Spleen (tissue), 11 donors: ENCODE measurements at regions not wholly inside any gene's neighbourhood (a gene's known extent, or its start where the extent isn't known, plus 50 kb on each side); places are given as distances from the start of the nearest gene placed in this dataset.

Experiments
- DNase-seq: peaks from one replicate; pipeline ENCODE4 v3.0.0-alpha.2; 2020
- H3K27ac ChIP-seq, 8 donors: fragments of 200-600 bp; sonication (generic) in 7 of 8; 1 replicate in 4 of 8; 2 replicates in 4 of 8; pipeline versions ENCODE4 v1.5.0 to v1.8.0; 2016 to 2021; ENCODE audit warnings: inconsistent platforms in 4 of 8, mild to moderate bottlenecking in 4 of 8, moderate library complexity in 1 of 8
- H3K27me3 ChIP-seq, 7 donors: fragments of 200-600 bp; sonication (generic) in 6 of 7; replicated peaks in 1 of 7; 1 replicate in 4 of 7; 2 replicates in 3 of 7; pipeline versions ENCODE4 v1.5.0 to v1.8.0; 2016 to 2021; ENCODE audit warnings: inconsistent platforms in 3 of 7, mild to moderate bottlenecking in 1 of 7
- H3K36me3 ChIP-seq, 6 donors: fragments of 200-600 bp; sonication (generic) in 5 of 6; 1 replicate in 4 of 6; 2 replicates in 2 of 6; pipeline versions ENCODE4 v1.5.0 to v1.8.0; 2016 to 2021; ENCODE audit warnings: inconsistent platforms in 2 of 6
- H3K4me1 ChIP-seq, 6 donors: fragments of 200-600 bp; sonication (generic) in 5 of 6; 1 replicate in 3 of 6; 2 replicates in 3 of 6; pipeline versions ENCODE4 v1.5.0 to v1.8.0; 2016 to 2021; ENCODE audit warnings: inconsistent platforms in 3 of 6
- H3K4me3 ChIP-seq, 8 donors: fragments of 200-600 bp; sonication (generic) in 7 of 8; 1 replicate in 4 of 8; 2 replicates in 4 of 8; pipeline versions ENCODE4 v1.5.0 to v1.8.0; 2016 to 2021; ENCODE audit warnings: inconsistent platforms in 4 of 8, mild to moderate bottlenecking in 4 of 8, moderate library complexity in 2 of 8
- H3K9me3 ChIP-seq, 8 donors: fragments of 200-600 bp; sonication (generic) in 7 of 8; 1 replicate in 4 of 8; 2 replicates in 4 of 8; pipeline versions ENCODE4 v1.5.0 to v1.8.0; 2016 to 2021; ENCODE audit warnings: inconsistent platforms in 4 of 8
- POLR2A ChIP-seq, 3 donors: fragments of 450-650 bp; IDR thresholded peaks; one replicate each; pipeline ENCODE4 v1.5.1; 2017; ENCODE audit warnings: antibody characterized with exemption in 3 of 3, mild to moderate bottlenecking in 1 of 3
- POLR2AphosphoS5 ChIP-seq, 3 donors: sonication (generic); formaldehyde crosslinking; IDR thresholded peaks; one replicate each; pipeline ENCODE4 v1.5.1; 2017; ENCODE audit warnings: antibody characterized with exemption in 3 of 3
- WGBS, 5 donors: extraction: QIAGEN DNeasy Blood & Tissue Kit in 3 of 5; methylation state at CpG; one replicate each; pipeline versions ENCODE4 v1.1.5 to v1.1.7; 2013 to 2018; 5-methylcytosine and 5-hydroxymethylcytosine counted together
- intact Hi-C: fragments of 100-400 bp; cut with DNase I; formaldehyde crosslinking; loops from one replicate; pipeline ENCODE4 v1.15.0; 2023; ENCODE audit warnings: low total_unique reads
- TF ChIP-seq, protein P1 (sequence below), 11 experiments: fragments of 200-600 bp in 7 of 11; fragments of 450-650 bp in 4 of 11; sonication (generic) in 4 of 11; IDR thresholded peaks in 8 of 11; conservative IDR thresholded peaks in 3 of 11; 1 replicate in 7 of 11; 2 replicates in 4 of 11; pipeline versions ENCODE4 v1.4.0 to v1.8.0; 2016 to 2021; ENCODE audit warnings: antibody characterized with exemption in 11 of 11, inconsistent platforms in 4 of 11, mild to moderate bottlenecking in 1 of 11
- donor health status: healthy with polysubstance abuse.
- donor health status: DM: no; HTN: no; CAD: no; lungs with moderate emphysema.
- donor health status: DM: no; HTN: no; CAD: no.
- donor health status: Bipolar disorder and iron deficiency.
- donor health status: healthy.
- donor health status: DM: no; HTN: no; CAD: no.
- donor health status: DM: yes; HTN: yes; CAD: no.

DNA sequence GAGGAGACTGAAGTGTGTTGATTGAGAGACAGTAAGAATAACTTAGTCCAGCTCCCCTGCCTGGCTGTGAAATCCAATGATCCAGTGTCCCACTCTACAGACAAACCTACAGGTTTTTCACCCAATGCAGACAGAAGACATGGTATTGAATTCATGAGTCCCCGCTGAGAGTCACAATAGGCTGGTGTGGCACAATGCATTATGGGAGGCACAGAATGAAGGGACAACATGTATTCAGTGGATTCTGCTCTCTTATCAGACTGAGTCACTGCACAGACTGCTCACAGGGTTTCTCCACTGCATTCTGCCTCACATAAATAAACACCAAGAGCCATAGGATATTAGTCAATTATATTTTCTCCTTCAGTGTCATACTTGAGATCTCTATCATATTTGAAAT lies 55.2 kb upstream of the TOP3B start:
- Histone ChIP-seq H3K27me3 (peaks cover 0 to 4% (median 0%) of the 10 kb centered on the region in 7 donors), H3K4me1 (peaks cover 0 to 33% (median 5%) of the 10 kb centered on the region in 6 donors), H3K27ac (peak overlapping the region in 5 of 8 donors; percentile 29 to 76 (median 64)), H3K9me3 (no peaks in the 10 kb centered on the region), H3K4me3 (no peak overlapping the region), H3K36me3 (no peaks in the 10 kb centered on the region)
- TF ChIP-seq, protein P1, sequence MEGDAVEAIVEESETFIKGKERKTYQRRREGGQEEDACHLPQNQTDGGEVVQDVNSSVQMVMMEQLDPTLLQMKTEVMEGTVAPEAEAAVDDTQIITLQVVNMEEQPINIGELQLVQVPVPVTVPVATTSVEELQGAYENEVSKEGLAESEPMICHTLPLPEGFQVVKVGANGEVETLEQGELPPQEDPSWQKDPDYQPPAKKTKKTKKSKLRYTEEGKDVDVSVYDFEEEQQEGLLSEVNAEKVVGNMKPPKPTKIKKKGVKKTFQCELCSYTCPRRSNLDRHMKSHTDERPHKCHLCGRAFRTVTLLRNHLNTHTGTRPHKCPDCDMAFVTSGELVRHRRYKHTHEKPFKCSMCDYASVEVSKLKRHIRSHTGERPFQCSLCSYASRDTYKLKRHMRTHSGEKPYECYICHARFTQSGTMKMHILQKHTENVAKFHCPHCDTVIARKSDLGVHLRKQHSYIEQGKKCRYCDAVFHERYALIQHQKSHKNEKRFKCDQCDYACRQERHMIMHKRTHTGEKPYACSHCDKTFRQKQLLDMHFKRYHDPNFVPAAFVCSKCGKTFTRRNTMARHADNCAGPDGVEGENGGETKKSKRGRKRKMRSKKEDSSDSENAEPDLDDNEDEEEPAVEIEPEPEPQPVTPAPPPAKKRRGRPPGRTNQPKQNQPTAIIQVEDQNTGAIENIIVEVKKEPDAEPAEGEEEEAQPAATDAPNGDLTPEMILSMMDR (IDR thresholded peaks at IDR 0.05 in 8 of 11, conservative IDR thresholded peaks at IDR 0.05 in 3 of 11): no peak
- TF ChIP-seq POLR2A (IDR thresholded peaks at IDR 0.05): no peak
- TF ChIP-seq POLR2AphosphoS5 (IDR thresholded peaks at IDR 0.05): no peak
- DNase-seq: no peak
- intact Hi-C loops: no loop called here
- WGBS, 5 donors: 81 to 92% (median 90%) methylated on average over 1 of the region's 1 CpG

DNA sequence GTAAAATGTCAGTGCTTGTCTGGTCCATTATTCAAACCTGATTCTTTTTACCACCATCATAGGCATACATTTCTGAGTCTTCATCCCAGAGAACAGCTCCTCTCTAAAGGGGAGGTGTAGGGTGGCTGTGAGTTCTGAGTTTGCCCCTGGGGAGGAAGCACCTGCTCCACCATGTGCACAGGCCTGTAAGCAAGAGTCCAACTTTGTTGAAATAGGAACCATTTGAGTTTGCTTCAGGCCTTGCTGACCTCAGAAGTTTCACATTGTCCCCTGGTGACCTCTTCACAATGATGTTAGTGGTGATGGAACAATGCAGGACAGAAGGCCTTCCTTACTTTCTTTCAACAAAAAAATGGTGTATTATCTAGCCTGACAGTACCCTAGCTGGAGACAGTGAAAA lies 54.6 kb upstream of the TOP3B start:
- DNase-seq: no peak
- intact Hi-C loops: no loop called here
- H3K36me3 ChIP-seq: no peaks in the 10 kb centered on the region
- TF ChIP-seq, protein P1 (IDR thresholded peaks at IDR 0.05 in 8 of 11, conservative IDR thresholded peaks at IDR 0.05 in 3 of 11): no peak
- no peak for TF ChIP-seq POLR2A (IDR thresholded peaks at IDR 0.05)
- TF ChIP-seq POLR2AphosphoS5 (IDR thresholded peaks at IDR 0.05): peak in 1 of 3 donors; percentile 68
- peaks cover 0 to 7% (median 0%) of the 10 kb centered on the region in 7 donors for H3K27me3 ChIP-seq
- peaks cover 0 to 36% (median 7%) of the 10 kb centered on the region in 6 donors for H3K4me1 ChIP-seq
- no peaks in the 10 kb centered on the region for H3K9me3 ChIP-seq
- peak overlapping the region in 7 of 8 donors; percentile 29 to 76 (median 61) for H3K27ac ChIP-seq
- no peak overlapping the region for H3K4me3 ChIP-seq

DNA sequence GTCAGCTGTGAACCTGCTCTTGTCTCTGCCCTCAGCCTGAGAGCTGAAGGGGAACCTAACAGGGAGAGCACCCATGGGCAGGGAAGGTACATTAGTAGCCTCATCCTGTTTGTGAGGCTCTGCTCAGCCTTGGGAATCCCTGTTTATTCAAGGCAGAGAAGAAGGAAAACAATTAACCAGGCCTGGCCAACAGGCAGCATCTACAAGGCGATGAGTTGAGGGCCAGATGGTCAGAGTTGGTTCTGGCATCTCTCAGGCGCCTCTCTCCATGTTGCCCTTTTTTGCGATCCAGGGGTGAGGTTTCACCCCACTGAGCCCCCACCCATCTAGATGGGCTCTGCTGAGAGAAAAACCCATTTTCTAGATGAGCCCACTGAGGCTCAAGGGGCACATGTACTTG lies 54.0 kb upstream of the TOP3B start:
- Histone ChIP-seq H3K27me3 (peaks cover 0 to 12% (median 0%) of the 10 kb centered on the region in 7 donors), H3K4me3 (no peak overlapping the region), H3K36me3 (no peaks in the 10 kb centered on the region), H3K27ac (peak overlapping the region; percentile 22 to 76 (median 54)), H3K4me1 (peaks cover 0 to 36% (median 11%) of the 10 kb centered on the region in 6 donors), H3K9me3 (no peaks in the 10 kb centered on the region)
- TF ChIP-seq POLR2AphosphoS5 (IDR thresholded peaks at IDR 0.05) (no peak), POLR2A (IDR thresholded peaks at IDR 0.05) (no peak)
- TF ChIP-seq, protein P1 (IDR thresholded peaks at IDR 0.05 in 8 of 11, conservative IDR thresholded peaks at IDR 0.05 in 3 of 11): no peak
- 89 to 98% (median 96%) methylated on average over 2 to 3 of the region's 3 CpGs for WGBS, 5 donors
- intact Hi-C loops: no loop called here
- DNase-seq: no peak

DNA sequence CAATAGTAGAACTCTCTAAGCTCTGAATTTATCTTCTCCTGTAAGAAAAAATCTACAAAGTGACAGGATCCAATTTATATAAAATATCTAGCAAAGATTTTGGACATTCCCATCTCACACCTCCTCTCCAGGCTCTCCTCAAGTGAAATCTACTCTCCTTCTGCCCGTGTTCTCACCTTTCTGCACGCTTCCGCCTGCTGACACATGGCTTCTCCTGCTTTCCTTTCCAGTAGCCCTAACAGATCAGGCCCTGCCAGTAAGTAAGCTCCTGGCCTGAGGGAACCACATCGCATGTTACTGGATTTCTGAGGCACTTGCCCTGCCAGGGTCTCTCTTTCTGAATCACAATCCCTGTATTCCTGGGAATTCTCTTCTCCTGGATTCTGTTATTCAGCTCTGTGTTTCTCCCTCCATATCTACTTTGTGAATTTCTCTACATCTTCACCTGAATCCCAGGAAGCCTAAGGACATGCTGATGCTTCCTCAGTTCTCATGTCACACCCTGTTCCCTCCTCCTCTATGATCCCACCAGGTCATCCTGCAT lies 53.3 kb upstream of the TOP3B start:
- DNase-seq: no peak

More for the DNA sequence above, 53.3 kb upstream of the TOP3B start:
- TF ChIP-seq POLR2AphosphoS5 (IDR thresholded peaks at IDR 0.05): no peak
- TF ChIP-seq, protein P1 (IDR thresholded peaks at IDR 0.05 in 8 of 11, conservative IDR thresholded peaks at IDR 0.05 in 3 of 11): no peak
- no peak for TF ChIP-seq POLR2A (IDR thresholded peaks at IDR 0.05)
- peaks cover 0 to 43% (median 14%) of the 10 kb centered on the region in 6 donors for H3K4me1 ChIP-seq
- no peaks in the 10 kb centered on the region for H3K9me3 ChIP-seq
- H3K27ac ChIP-seq: peak overlapping the region in 4 of 8 donors; percentile 61 to 76 (median 65)
- H3K4me3 ChIP-seq: no peak overlapping the region
- H3K27me3 ChIP-seq: peaks cover 0 to 12% (median 0%) of the 10 kb centered on the region in 7 donors
- H3K36me3 ChIP-seq: no peaks in the 10 kb centered on the region
- intact Hi-C loops: no loop called here
- 82 to 90% (median 87%) methylated on average over 4 of the region's 4 CpGs for WGBS, 5 donors
